ENCODE measurements at regions not wholly inside any gene's neighbourhood (a gene's known extent, or its start where the extent isn't known, plus 50 kb on each side); places are given as distances from the start of the nearest gene placed in this dataset.
"Not testable (repeated sequence)": the region's sequence is repeated elsewhere in the genome, so short reads cannot be mapped to it uniquely, and the experiment has no call there.

- DNase-seq (ENCODE audit: low spot score): no peak
These were observed 336.3 kb downstream of the RASEF start for GRCh38 chr9:82726424-82727276.

GRCh38 chr9:82729141-82729540 is 333.8 kb downstream of the RASEF start:
- no peak for DNase-seq (ENCODE audit: low spot score)

- DNase-seq (ENCODE audit: low spot score): no peak
These were observed 332.9 kb downstream of the RASEF start for GRCh38 chr9:82729991-82730589.

- DNase-seq (ENCODE audit: low spot score): no peak
These were observed 330.0 kb downstream of the RASEF start for GRCh38 chr9:82732928-82733327.

GRCh38 chr9:82736126-82736525 is 326.8 kb downstream of the RASEF start:
- DNase-seq (ENCODE audit: low spot score): no peak

- DNase-seq (ENCODE audit: low spot score): no peak
These were observed 326.2 kb downstream of the RASEF start for GRCh38 chr9:82736701-82737100.

- DNase-seq (ENCODE audit: low spot score): no peak
These were observed 317.0 kb downstream of the RASEF start for GRCh38 chr9:82745919-82746318.

GRCh38 chr9:82750411-82750913 is 312.5 kb downstream of the RASEF start:
- DNase-seq (ENCODE audit: low spot score): no peak

- no peak for DNase-seq (ENCODE audit: low spot score)
These were observed 305.0 kb downstream of the RASEF start for GRCh38 chr9:82757924-82758323.

GRCh38 chr9:82761027-82761426 is 301.9 kb downstream of the RASEF start:
- DNase-seq (ENCODE audit: low spot score): no peak

- DNase-seq (ENCODE audit: low spot score): no peak
These were observed 301.0 kb downstream of the RASEF start for GRCh38 chr9:82761956-82762355.

- DNase-seq (ENCODE audit: low spot score): no peak
These were observed 299.3 kb downstream of the RASEF start for GRCh38 chr9:82763656-82764055.

GRCh38 chr9:82764061-82764668 is 298.8 kb downstream of the RASEF start:
- DNase-seq (ENCODE audit: low spot score): no peak

GRCh38 chr9:82774707-82775231 is 288.2 kb downstream of the RASEF start:
- not testable (repeated sequence) for DNase-seq (ENCODE audit: low spot score)

GRCh38 chr9:82776508-82776907 is 286.4 kb downstream of the RASEF start:
- DNase-seq (ENCODE audit: low spot score): no peak

GRCh38 chr9:82777366-82777765 is 285.6 kb downstream of the RASEF start:
- no peak for DNase-seq (ENCODE audit: low spot score)

- DNase-seq (ENCODE audit: low spot score): not testable (repeated sequence)
These were observed 284.0 kb downstream of the RASEF start for GRCh38 chr9:82778923-82779322.

- DNase-seq (ENCODE audit: low spot score): no peak
These were observed 282.9 kb downstream of the RASEF start for GRCh38 chr9:82780017-82780416.

GRCh38 chr9:82781921-82782392 is 281.0 kb downstream of the RASEF start:
- DNase-seq (ENCODE audit: low spot score): no peak

- no peak for DNase-seq (ENCODE audit: low spot score)
These were observed 279.9 kb downstream of the RASEF start for GRCh38 chr9:82783045-82783444.

- DNase-seq (ENCODE audit: low spot score): no peak
These were observed 278.4 kb downstream of the RASEF start for GRCh38 chr9:82784589-82784988.

GRCh38 chr9:82789155-82789824 is 273.7 kb downstream of the RASEF start:
- DNase-seq (ENCODE audit: low spot score): no peak

Data from AG08395 (cell line).